ENCODE measurements at regions not wholly inside any gene's neighbourhood (a gene's known extent, or its start where the extent isn't known, plus 50 kb on each side); places are given as distances from the start of the nearest gene placed in this dataset.
"Not testable (repeated sequence)": the region's sequence is repeated elsewhere in the genome, so short reads cannot be mapped to it uniquely, and the experiment has no call there.

DNA sequence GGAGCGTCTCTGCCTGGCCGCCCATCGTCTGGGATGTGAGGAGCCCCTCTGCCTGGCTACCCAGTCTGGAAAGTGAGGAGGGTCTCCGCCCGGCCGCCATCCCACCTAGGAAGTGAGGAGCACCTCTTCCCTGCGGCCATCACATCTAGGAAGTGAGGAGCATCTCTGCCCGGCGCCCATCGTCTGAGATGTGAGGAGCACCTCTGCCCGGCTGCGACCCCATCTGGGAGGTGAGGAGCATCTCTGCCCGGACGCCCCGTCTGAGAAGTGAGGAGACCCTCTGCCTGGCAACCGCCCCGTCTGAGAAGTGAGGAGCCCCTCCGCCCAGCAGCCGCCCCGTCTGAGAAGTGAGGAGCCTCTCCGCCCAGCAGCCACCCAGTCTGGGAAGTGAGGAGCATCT is 84.5 kb downstream of the IDS start:
- DNase-seq (ENCODE audit: low spot score), result not testable (repeated sequence)

DNA sequence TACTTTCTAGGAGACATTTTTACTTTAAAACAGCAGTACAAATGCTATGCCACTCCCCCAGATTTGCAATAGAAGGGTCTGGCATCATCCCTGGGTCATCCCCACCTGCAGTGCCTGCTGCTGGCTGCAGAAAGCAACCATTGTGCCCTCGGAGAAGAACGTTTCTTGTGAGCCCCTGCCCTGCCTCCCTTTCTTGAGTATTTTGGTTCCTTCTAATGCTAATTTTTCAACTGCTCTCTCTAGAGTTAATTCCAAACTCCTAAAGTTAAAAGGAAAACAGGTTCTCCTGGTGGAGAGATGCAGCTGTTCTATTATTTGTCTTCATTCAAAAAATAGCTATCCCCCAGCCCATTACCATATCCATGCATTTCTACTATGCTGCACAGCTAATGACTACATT is 107.1 kb downstream of the IDS start:
- DNase-seq (ENCODE audit: low spot score), result no peak

DNA sequence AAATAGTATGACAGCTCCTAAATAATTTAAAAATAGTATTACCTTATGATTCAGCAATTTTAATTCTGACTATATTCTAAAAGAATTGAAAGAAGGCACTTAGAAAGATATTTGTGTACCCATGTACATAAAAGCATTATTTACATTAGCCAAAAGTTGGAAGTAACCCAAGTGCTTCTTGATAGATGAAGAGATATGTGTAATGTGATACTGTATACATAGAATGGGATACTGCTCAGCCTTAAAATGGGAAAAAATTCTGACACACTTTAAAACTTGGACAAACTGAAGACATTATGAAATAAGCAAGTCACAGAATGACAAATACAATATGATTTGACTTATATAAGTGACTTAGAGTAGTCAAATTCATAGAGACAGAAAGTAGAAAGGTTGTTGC is 112.2 kb downstream of the IDS start:
- DNase-seq (ENCODE audit: low spot score), result no peak

DNA sequence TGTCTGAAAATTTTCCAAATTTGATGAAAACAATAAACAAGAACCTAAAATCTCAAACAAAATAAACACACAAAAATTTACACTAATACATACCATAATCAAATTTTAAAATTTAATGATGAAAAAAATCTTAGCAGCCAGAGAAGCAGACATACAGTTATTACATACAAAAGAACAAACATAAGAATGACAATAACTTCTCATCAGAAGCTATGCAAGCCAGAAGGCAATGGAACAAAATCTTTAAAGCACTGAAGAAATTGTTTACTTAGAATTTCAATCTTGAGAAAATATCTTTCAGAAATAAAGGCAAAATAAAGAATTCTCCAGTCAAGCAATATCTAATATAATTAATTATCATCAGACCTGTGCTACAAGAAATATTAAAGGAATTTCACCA is 121.3 kb downstream of the IDS start:
- DNase-seq (ENCODE audit: low spot score), result no peak

DNA sequence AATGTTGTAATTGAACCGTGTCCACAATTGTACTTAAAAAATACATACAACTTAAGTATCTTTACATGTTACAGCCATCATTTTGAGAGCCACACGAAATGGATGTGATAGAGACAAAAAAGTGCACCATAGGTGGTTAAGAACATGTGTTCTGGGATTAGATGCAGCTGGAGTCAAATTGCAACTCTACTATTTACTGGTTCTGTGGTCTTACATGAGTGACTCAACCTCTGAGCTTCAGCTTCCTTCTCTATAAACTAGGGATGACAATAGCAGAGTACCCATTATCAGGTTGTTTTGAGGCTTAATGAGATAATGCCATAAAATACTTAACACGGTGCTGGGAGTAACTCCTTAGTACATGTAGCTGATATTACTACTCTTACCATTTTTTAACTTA is 130.4 kb downstream of the IDS start:
- DNase-seq (ENCODE audit: low spot score), result peak; percentile 13

DNA sequence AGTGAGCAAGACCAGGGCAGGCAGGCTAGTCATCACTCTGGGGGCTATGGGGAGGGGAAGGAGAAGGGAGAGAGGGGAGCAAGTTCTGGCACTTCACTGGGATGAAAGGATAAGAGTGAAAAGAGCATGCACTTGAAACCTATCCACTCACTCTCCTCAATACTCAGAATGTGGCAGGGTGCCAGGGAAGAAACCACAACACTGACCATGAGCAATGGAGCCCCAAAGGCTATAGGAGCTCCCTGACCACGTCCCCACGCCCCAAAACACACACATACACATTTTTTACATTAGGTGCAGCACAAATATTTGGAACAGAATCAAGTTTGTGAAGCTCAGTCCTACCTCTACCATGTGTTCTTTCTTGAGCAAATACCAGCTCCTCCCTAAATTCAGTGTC is 132.2 kb downstream of the IDS start:
- DNase-seq (ENCODE audit: low spot score), result no peak

DNA sequence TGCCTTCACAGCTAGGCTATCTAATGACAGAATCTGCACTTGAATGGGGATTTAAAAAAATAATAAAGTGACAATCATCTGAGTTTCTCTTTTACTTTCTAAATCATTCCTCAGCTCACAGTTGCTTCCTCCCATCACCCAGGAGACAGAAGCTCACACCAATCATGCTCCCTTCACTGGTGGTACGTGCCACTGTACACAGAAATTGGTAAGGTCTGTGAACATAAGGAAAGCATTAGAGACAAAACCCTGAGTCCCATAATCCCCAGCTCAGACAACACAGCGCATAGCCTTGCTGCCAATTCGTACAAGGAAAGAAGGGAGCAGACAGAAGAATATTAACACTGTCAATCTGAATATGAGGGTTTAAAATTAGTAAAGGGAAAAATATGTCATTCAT is 133.1 kb downstream of the IDS start:
- DNase-seq (ENCODE audit: low spot score), result peak; percentile 9

DNA sequence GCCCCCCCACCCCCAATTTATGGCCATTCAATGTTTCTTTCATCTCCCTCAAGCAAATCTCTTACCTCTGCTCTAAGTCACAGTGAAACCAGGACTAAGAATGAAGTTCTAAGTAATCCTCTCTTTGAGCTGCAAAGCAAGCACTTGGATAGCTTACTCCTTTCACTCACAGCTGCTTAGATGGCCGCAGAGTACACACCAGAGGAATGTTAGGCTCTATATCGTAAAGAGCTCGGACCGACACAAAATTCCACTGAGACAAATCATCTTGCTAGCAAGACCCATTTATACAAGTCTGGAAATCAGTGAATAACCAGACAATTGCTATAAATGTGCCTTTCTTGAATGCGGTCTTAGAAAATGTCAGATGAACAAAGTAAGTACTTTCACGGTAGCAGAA is 135.0 kb downstream of the IDS start:
- DNase-seq (ENCODE audit: low spot score), result no peak

DNA sequence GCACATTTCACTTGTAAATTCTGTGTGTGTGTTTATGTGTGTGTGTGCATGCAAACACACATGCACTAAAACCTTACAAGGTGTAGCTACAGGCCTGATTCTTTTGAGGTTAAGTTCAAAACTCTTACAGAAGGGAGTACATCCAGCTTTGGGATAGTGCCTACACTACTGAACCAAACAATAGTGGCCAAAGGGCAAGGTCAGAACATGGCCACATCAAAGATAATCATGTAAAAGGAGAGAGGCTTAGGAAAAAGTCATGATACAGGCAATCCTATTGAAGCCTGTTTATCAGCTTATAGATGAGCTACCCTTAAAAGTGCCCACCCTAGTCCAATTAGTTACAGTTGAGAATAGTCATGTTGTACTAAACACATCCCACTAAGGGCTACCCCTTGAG is 139.6 kb downstream of the IDS start:
- no peak for DNase-seq (ENCODE audit: low spot score)

DNA sequence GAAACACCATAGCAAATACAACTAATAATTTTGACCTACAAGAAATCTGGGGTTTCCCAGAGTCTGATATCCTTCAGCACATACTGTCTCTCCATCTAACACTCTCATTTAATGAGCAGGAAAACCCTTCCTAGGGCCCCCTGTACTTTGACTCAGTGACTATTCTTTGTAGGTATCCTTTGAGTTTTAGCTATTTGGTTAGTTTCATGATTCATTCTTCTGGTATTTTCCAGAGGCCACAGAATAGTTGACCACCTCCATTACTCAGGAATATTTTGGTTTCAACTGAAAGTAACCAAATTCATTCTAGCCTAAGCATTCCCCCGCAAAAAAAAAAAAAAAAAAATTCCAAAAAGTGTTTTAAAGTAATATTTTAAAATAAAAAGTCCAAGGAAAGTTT is 140.0 kb downstream of the IDS start:
- DNase-seq (ENCODE audit: low spot score), result peak; percentile 11

DNA sequence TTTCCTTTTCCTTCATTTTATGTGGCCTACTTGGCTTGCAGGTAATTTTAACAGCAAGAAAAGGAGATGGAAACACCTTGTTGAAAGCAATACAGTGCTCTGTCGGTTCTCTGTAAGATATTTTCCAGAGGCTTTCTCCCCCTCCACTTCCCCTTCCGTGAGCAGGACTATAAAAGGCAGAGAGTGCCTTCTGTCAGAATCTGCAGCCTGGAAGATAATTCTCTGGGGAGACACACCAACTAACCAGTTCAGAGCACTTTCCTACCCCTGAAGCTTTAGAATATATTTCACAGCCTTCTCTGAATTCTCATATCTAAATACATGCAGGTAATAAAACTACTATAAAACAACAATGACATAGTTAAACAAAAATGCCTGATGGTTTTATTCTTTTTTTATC is 141.1 kb downstream of the IDS start:
- no peak for DNase-seq (ENCODE audit: low spot score)

DNA sequence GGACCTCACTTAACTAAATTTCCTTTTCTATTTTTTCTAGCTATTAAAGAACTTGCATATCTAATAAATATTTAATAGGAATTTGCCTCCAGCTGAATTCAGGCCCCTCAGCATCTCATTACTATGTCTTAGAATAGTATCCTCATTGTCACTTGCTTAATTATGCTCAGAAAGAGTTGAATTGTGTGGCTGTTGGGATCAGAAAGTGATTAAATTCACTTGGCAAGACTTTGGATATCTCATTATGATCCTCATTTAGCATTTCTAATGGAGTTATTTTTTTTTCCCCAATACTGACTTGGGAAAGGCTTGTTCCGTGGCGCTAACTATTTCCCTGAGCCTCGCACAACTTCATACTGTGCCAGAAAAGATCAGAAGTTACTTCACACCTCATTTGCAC is 158.8 kb downstream of the IDS start:
- DNase-seq (ENCODE audit: low spot score), result no peak

DNA sequence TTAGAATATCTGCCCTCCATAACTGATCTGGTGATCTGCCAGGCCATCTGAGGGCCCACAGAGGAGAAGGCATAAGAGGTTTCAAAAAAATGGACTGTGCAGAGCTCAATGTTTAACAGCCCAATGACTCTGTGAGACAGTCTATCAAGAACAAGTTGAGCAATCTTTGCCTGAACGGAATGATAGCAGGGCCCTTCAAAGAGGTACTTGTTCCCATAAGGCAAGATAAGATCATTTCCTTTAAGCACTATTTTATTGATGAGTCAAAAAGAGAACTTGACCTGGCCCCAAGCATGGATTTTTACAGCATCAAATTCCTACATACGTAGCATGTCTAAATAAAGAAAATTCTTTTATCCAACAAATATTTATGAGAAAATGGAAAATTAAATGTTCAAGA is 182.8 kb downstream of the IDS start:
- no peak for DNase-seq (ENCODE audit: low spot score)

DNA sequence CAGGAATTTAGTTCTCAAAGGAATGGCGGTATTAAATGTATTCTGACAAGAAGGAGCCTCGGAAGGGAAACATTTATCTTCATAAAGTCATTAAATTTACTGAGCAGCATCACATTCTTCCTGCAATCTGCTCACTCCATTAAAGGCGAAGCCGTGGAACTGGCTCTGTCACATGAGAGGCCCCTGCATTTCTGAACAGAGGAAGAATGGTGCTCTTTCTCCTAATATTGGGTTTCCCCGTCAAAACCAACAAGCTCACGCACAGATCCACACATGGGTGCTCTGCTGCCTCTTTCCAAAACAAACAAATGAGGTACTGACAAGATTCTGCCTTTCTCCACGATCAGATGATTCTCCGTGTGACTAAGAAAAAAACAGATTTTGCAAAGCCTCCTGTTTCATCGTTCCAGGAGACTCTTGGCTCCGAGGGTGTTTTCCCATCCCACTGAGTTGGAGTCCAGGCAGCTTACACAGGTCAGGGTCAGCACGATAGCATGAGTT is 191.2 kb downstream of the IDS start:
- DNase-seq (ENCODE audit: low spot score), result peak; percentile 9

DNA sequence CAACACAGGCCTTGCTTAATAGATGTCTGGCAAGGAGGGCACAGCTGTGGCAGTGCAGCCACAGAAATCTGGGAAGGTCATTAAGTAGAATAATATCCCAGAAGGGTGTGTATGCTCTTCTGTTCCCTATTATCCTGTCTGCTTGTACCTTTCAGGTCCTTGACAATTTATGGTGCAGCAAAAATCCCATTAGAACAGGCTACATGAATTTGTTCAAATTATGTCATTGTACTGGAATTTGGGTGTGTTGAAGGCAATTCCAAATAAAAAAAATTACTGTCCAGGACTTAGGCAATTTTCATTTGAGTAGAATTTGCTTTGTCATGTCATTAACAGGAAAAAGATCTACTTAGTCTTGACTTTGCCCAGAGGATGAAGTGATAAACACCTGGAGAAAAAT is 192.1 kb downstream of the IDS start:
- peak; percentile 26 for DNase-seq (ENCODE audit: low spot score)

DNA sequence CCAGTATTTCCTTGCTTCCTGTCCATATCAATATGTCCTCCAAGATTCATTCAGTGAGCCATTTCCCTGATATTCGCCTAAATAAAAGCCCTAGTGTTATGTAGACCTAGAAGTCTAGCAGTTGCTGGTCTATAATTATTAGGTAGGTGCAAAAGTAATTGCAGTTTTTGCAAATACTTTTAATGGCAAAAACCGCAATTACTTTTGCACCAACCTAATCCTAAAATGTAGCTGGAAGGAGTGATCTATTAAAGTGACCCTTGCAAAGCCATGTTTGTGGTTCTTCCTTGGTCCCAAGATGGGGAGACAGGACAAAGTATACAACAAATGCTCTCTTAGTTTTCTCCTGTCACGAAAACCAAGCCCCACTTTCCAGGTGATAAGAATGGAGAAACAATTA is 193.0 kb downstream of the IDS start:
- no peak for DNase-seq (ENCODE audit: low spot score)

DNA sequence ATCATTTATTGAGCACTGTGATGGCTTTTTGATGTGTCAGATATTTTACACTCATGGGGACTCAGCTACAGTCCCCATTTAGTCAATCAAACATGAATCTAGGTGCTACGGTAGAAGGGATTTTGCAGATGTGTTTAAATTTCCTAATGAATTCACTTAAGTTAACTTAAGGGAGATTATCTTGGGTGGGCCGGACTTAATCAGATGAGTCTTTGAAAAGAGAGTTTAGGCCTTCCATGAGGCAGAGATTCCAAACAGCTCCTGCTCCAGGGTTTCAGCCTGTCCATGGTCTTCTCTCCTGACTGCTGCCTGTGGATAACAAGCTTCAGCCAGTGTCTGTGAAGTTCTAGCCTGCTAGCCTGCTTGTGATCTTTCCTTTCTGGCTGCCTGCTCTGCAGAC is 202.4 kb downstream of the IDS start:
- DNase-seq (ENCODE audit: low spot score), result no peak

DNA sequence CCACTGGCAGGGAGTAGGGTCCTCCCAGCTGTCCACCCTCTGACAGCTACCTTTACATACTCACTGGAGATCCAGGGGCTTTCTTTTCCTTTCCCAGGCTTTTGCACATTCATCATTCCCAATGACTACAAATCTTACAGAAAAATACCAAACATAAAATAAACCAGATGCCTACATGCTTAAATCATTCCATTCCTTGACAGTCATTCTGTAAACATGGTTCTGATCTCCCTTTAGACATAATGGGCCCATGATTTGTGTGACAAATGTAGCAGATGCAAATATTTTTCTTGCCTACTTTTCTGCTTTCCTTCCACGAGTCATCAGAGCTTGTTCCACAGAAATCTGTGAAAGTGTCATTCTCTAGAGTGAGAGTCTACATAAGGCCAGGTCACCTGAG is 207.0 kb downstream of the IDS start:
- DNase-seq (ENCODE audit: low spot score), result no peak

DNA sequence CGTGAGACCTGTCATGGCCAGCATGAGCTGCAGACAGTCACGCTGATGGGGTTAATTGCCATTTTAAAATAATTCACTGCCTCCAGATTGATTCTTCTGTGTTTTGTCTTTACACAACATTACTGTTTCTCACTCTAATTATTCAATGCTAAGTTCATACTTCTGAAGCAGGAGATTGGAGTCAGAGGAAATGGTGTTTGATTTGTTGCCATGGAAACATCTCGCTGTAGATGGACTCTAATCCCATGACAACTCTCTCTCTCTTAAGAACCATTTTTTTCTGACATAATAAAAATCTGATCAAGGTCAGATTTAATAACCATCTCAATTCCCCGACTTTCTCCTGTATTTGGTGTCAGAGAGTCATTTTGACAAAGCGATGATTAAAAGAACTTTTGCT is 209.0 kb downstream of the IDS start:
- DNase-seq (ENCODE audit: low spot score), result no peak

DNA sequence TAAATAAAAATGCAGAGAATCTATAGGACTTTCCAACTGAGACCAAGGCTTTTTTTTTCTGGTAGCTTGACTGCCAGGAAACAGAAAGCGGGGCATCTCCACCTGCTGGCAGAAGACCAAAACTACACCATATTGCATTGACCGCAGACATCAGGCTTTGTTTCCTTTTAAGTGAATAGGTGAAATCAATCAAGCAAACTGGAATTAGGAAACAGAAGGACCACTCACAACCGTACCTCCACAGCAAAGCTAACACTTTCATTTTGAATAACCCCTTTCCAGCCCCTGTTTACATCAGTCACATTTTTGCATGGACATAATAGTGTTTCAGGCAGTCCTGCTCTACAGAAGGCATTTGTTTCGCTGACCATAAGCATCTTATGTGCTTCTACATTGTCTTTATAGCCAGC is 218.2 kb downstream of the IDS start:
- peak; percentile 47 for DNase-seq (ENCODE audit: low spot score)

DNA sequence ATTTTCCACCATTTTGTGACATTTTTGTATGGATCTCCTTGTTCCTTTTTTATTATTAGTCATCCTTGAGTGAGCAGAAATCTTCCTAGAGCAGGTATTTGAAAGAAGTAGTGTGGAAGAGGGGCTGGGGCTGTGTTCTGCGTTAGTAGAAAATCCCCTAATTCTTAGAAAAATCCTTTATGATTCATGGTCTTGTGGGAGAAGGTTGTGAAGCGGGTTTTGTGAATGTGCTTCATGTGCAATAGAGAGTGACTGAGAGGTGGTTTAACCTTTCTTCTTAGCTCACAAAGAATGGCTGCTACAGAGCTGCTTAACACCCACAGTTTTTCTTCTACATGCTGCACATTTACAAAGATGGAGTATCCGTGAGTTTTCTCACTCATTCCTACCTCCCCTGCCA is 220.5 kb downstream of the IDS start:
- no peak for DNase-seq (ENCODE audit: low spot score)

DNA sequence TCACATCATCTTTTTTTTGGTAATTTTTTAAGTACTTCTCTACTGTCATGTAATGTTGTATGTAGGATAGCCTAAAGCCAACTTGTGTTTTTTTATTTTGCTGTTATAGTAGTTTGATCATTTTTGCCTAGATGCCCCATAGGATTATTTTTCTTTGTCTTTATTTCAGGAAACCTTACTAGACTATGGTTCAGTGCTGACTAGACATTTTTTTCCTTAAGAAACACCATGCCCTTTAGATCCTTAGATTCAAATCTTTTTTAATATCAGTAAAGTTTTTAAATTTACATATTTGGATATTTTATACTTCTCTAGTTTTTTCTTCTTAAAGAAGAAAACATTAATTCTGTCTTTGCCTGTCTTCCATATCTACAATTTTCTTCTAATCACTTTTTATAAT is 221.3 kb downstream of the IDS start:
- DNase-seq (ENCODE audit: low spot score), result no peak

DNA sequence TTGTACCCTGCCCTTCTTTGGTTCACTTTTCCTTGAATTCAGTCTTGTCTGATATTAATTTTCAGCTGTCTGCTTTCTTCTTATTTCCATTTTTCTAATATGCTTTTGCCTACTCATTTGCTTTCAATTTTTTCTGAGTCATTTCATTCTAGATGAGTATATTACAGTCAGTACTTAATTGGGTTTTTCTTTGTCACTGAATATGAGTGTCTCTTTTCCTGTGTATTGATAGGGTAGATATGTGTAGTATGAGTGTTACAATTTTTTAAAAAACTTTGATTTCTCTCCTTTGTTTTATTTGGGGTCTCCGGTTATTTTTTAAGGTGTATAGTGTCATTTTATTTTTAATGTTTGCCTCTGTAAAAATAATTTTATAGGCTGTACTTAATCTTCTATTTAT is 222.2 kb downstream of the IDS start:
- no peak for DNase-seq (ENCODE audit: low spot score)

DNA sequence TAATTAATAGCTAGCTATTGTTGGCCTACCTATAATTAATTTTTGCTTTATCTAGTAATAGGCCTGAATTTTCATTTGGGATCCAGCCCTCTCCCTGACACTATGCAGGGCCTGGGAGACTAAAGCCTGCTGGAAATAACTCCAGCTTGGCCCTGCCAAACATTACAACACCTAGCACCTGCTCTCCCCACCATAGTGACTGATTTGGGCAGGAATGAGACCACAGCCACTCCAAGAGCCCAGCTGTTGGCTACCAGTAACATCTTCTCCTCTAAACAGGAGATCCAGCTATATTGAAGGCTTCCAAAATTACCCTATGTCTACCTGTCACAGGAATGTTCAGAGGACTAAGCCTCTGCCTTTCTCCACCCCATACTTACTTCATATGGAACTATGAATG is 225.1 kb downstream of the IDS start:
- DNase-seq (ENCODE audit: low spot score), result no peak

DNA sequence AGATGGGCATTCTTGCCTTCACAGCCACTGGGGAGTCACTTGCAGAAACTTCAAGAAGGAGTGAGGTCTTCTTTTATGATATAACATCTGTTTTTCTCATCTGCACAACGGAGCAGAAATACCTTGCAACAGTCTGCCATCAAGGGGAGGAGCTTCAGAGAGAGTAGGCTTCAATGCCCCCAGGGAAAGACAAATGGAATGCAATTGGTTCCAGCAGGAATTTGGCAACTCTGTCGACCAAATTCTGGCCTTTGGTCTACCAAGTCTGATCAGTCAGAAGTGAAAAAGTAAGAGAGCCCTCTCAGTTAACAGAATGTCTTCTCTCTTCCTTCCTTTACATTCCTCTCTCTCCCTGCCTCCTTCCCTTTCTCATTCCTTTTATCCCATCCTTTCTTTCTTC is 229.3 kb downstream of the IDS start:
- peak; percentile 14 for DNase-seq (ENCODE audit: low spot score)

Data from AG20443 (cell line).